Breast epithelium (tissue), 4 donors: ENCODE measurements at regions not wholly inside any gene's neighbourhood (a gene's known extent, or its start where the extent isn't known, plus 50 kb on each side); places are given as distances from the start of the nearest gene placed in this dataset.

Source experiments
- DNase-seq, 2 donors: peaks; one replicate each; pipeline ENCODE4 v3.0.0-alpha.2; 2019; ENCODE audit warnings: low spot score in 2 of 2
- H3K27ac ChIP-seq, 2 donors: fragments of 200-600 bp; sonication (generic) in 1 of 2; one replicate each; pipeline ENCODE4 v1.5.1; 2016 to 2019; ENCODE audit warnings: mild to moderate bottlenecking in 1 of 2
- H3K27me3 ChIP-seq, 2 donors: fragments of 200-600 bp; sonication (generic) in 1 of 2; one replicate each; pipeline versions ENCODE4 v1.5.1 to v1.6.0; 2017 to 2019; ENCODE audit warnings: control low read depth in 1 of 2, mild to moderate bottlenecking in 1 of 2
- H3K36me3 ChIP-seq: fragments of 200-600 bp; one replicate; pipeline ENCODE4 v1.5.1; 2019
- H3K4me1 ChIP-seq, 2 donors: fragments of 200-600 bp; sonication (generic); one replicate each; pipeline ENCODE4 v1.5.1; 2016 to 2019; ENCODE audit warnings: control low read depth in 1 of 2
- H3K4me3 ChIP-seq, 3 donors: fragments of 200-600 bp; sonication (generic); 1 replicate in 2 of 3; 2 replicates in 1 of 3; pipeline ENCODE4 v1.5.1; 2016 to 2019; ENCODE audit warnings: mild to moderate bottlenecking in 3 of 3, moderate library complexity in 2 of 3
- H3K9me3 ChIP-seq, 2 donors: fragments of 200-600 bp; sonication (generic) in 1 of 2; one replicate each; pipeline ENCODE4 v1.5.1; 2016 to 2019; ENCODE audit warnings: control low read depth in 1 of 2
- CTCF ChIP-seq, 3 donors: fragments of 450-650 bp; IDR thresholded peaks; one replicate each; pipeline ENCODE4 v1.5.1; 2016 to 2017; ENCODE audit warnings: antibody characterized with exemption in 3 of 3, mild to moderate bottlenecking in 3 of 3, moderate library complexity in 3 of 3
- POLR2A ChIP-seq: fragments of 450-650 bp; IDR thresholded peaks from one replicate; pipeline ENCODE4 v1.6.1; 2016; ENCODE audit warnings: antibody characterized with exemption, mild to moderate bottlenecking, moderate library complexity
- POLR2AphosphoS5 ChIP-seq, 3 donors: sonication (generic); formaldehyde crosslinking; IDR thresholded peaks; one replicate each; pipeline ENCODE4 v1.6.1; 2017; ENCODE audit warnings: antibody characterized with exemption in 3 of 3
- intact Hi-C: fragments of 100-400 bp; cut with DNase I; formaldehyde crosslinking; loops from one replicate; pipeline ENCODE4 v1.15.1; 2023; ENCODE audit warnings: low total_unique reads

- intact Hi-C loops: no loop called here
- Histone ChIP-seq H3K27ac (peak overlapping the region in 1 of 2 donors; percentile 29), H3K4me1 (peaks cover 0 to 5% of the 10 kb centered on the region in 2 donors), H3K4me3 (no peak overlapping the region), H3K9me3 (no peaks in the 10 kb centered on the region), H3K27me3 (no peaks in the 10 kb centered on the region), H3K36me3 (no peaks in the 10 kb centered on the region)
- no peak for TF ChIP-seq POLR2AphosphoS5 (IDR thresholded peaks at IDR 0.05)
- TF ChIP-seq CTCF (IDR thresholded peaks at IDR 0.05): no peak
- no peak for TF ChIP-seq POLR2A
- DNase-seq: no peak
These were observed 254.8 kb upstream of the PITRM1 start for GRCh38 chr10:3427347-3427746.

GRCh38 chr10:3426190-3426845, 253.7 kb upstream of the PITRM1 start:
- DNase-seq: no peak
- Histone ChIP-seq H3K9me3 (no peaks in the 10 kb centered on the region), H3K4me3 (no peak overlapping the region), H3K4me1 (peaks cover 0 to 5% of the 10 kb centered on the region in 2 donors), H3K27ac (peak overlapping the region; percentile 44 to 85), H3K27me3 (no peaks in the 10 kb centered on the region), H3K36me3 (no peaks in the 10 kb centered on the region)
- intact Hi-C loops: no loop called here
- TF ChIP-seq POLR2AphosphoS5 (IDR thresholded peaks at IDR 0.05) (no peak), CTCF (IDR thresholded peaks at IDR 0.05) (no peak), POLR2A (no peak)

- H3K4me1 ChIP-seq: peaks cover 0 to 5% of the 10 kb centered on the region in 2 donors
- no peak for TF ChIP-seq POLR2AphosphoS5 (IDR thresholded peaks at IDR 0.05)
- no peak for TF ChIP-seq POLR2A
- no peak for TF ChIP-seq CTCF (IDR thresholded peaks at IDR 0.05)
- H3K4me3 ChIP-seq: no peak overlapping the region
- intact Hi-C loops: no loop called here
- peak overlapping the region in 1 of 2 donors; percentile 78 for H3K27ac ChIP-seq
- no peaks in the 10 kb centered on the region for H3K27me3 ChIP-seq
- no peak for DNase-seq
- H3K36me3 ChIP-seq: no peaks in the 10 kb centered on the region
- H3K9me3 ChIP-seq: no peaks in the 10 kb centered on the region
These were observed 253.1 kb upstream of the PITRM1 start for GRCh38 chr10:3425716-3426115.

- H3K4me1 ChIP-seq: peaks cover 0 to 5% of the 10 kb centered on the region in 2 donors
- no peak for DNase-seq
- H3K9me3 ChIP-seq: no peaks in the 10 kb centered on the region
- H3K36me3 ChIP-seq: no peaks in the 10 kb centered on the region
- H3K27ac ChIP-seq: peak overlapping the region in 1 of 2 donors; percentile 78
- no peaks in the 10 kb centered on the region for H3K27me3 ChIP-seq
- H3K4me3 ChIP-seq: no peak overlapping the region
- TF ChIP-seq POLR2A: no peak
- TF ChIP-seq POLR2AphosphoS5 (IDR thresholded peaks at IDR 0.05): no peak
- TF ChIP-seq CTCF (IDR thresholded peaks at IDR 0.05): no peak
- intact Hi-C loops: no loop called here
These were observed 252.7 kb upstream of the PITRM1 start for GRCh38 chr10:3425261-3425660.

- no peaks in the 10 kb centered on the region for H3K9me3 ChIP-seq
- TF ChIP-seq CTCF (IDR thresholded peaks at IDR 0.05): no peak
- TF ChIP-seq POLR2A: no peak
- TF ChIP-seq POLR2AphosphoS5 (IDR thresholded peaks at IDR 0.05): peak in 1 of 3 donors; percentile 67
- peaks cover 0 to 5% of the 10 kb centered on the region in 2 donors for H3K4me1 ChIP-seq
- H3K4me3 ChIP-seq: peak overlapping the region in 1 of 3 donors; percentile 36
- no peak for DNase-seq
- no peaks in the 10 kb centered on the region for H3K36me3 ChIP-seq
- intact Hi-C loops: no loop called here
- H3K27me3 ChIP-seq: no peaks in the 10 kb centered on the region
- H3K27ac ChIP-seq: peak overlapping the region in 1 of 2 donors; percentile 72
These were observed 251.7 kb upstream of the PITRM1 start for GRCh38 chr10:3424111-3424851.
